GM19351 (cell line): ENCODE measurements at regions not wholly inside any gene's neighbourhood (a gene's known extent, or its start where the extent isn't known, plus 50 kb on each side); places are given as distances from the start of the nearest gene placed in this dataset.
"Not testable (repeated sequence)": the region's sequence is repeated elsewhere in the genome, so short reads cannot be mapped to it uniquely, and the experiment has no call there.

ENCODE experiments used
- ATAC-seq: cut with Tn5 transposase; IDR thresholded peaks from one replicate; pipeline ENCODE4 v1.9.1; 2021; ENCODE audit warnings: mild to moderate bottlenecking, moderate library complexity; ENCODE audit not compliant: unreplicated experiment

DNA sequence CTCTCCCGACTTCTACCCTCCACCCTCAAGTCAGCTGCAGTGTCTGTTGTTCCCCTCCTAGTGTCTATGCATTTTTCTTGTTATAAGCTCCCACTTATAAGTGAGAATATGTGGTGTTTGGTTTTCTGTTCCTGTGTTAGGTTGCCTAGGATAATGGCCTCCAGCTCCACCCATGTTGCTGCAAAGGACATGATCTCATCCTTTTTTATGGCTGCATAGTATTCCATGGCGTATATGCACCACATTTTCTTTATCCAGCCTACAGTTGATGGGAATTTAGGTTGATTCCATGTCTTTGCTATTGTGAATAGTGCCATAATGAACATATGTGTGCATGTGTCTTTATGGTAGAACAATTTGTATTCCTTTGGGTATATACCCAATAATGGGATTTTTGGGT lies 80.7 kb downstream of the SPTSSA start:
- ATAC-seq, result not testable (repeated sequence)

DNA sequence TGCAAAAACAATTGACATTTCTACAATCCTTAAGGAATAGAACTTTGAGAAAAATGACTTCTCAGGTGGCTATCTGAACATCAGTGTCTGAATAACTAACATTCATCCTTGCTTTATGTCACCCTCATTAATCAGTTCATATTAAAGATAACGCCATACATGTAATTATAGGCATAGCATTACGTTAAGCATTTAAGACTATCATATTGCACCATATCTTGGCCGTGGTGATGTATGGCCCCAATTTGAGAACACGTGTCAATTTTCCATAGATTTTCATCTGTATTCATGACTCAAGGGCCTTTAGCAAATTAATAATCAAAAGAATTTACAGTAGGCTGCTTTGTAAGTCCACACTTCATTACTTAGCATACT lies 81.6 kb downstream of the SPTSSA start:
- no peak for ATAC-seq

DNA sequence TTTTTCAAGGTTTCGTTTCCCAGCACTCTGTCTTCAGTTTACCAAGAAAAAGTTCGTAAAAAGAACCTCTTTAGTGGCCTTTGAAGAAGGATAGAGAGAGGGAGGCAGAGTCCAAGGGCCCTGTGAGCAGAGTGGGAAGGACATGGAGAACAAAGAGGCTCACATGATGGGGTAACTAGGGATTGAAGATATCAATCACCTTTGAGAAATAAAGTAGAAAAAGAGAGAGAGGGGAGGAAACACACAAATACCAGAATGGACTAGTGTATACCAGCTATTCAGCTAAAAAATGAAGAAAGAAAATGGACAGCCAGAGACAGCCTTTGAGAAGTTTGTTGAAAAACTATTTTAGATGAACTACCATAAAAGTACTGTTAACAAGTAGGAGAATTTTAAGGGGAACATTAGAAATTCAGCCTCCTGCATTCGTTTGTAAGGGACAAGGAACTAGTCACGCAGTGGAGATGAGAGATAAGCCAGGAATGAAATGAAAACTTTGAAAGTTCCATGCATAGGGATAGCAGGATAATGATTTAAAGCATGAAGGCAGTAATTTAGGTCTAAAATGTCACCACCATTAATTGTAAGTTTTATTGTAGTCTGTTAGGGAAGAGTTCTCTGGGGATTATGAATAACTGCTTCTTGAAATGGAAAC lies 82.1 kb downstream of the SPTSSA start:
- no peak for ATAC-seq

DNA sequence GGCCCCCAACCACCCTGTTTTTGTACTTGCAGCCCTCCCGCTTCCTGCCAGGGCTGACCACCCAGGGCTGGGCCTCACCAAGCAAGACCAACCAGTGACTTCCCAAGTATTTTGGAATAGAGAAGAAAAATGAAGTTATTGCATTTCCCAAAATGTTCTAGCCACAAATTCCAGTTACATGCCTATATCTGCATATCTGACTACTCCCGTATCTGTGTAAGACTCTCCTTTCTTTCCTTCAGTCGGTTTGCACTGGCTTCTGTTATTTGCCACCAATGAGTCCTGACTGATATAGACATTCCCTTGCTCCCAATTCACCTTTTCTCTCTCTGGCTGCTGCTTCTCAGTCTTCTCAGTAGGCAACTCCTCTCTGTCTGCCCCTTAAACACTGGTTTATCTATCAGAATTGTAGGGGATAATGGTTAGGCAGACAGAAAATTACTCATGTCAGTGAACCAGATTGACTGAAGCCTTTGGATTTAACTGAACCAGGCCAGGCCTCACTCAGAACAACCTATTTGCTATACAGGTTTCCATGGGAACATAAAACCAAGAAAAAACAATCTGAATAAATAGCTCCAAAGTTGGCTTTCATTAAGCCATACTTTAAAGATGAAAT lies 85.3 kb downstream of the SPTSSA start:
- no peak for ATAC-seq

DNA sequence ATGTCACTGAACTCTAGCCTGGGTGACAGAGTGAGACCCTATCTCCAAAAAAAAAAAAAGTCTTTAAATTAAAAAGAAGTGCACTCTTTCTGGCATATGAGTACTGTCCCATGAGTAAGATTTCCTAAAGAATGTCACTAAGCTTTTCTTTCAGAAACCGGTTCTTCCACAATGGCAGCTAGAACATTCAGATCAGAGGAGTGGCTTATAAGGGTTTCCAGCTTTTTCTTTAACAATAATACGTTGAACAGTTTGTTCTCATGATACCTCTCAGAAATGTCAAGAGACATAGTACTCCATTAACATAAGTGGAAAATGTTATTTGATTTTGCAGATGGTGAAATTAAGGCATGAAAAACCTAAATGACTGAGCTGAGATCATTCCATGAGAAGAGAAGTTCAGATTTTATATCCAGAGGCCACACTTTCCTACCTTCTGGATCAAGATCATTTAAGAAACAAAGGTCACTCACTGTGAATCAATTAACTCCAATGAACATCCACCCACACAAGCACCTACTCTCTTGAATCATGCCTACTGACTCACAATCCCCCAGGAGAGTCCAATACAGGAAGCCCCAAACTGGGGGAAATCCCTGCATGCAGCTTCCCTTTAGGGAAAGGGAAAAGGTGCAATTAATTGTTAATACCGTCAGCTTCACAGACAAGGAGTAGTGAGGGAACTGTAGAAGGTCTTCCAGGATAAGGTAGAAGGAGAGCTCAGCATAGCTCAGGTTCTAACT lies 86.9 kb downstream of the SPTSSA start:
- no peak for ATAC-seq

DNA sequence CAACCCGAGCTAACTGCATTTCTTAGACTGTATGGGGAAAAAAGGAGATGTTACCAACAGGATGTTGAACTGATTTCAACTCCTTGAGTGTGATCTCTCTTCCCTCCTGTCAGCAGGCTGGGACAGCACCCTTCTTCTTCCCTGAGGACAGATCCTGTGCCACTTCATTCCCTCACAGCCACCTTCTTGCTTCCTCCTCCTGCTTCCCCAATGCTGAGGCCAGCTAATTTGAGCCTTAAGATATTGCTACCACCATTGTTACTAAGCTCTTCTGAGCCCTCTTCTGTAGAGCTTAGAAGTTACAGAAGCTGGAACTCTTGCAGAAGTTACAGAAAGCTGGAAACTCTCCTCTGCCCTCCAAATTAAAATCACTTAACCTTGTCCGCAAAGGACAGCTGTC lies 88.8 kb downstream of the SPTSSA start:
- no peak for ATAC-seq

DNA sequence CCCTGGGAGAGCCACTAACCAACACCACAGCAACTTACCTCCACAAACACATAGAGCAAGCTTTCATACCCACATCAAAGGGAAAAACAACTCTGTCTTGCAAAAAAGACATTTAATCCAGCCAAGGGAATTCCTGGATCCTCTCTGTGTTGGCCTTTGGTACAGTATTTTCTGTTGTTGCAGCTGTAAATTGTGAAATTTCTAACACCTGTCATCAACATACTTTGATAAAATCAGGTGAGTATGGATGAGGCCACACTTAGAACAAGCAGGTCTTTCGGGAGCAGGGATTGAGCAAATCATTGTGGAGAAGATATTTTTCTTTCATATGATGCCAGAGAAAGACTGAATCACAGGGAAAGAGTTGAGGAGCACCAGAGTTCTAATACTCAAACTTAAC lies 89.3 kb downstream of the SPTSSA start:
- ATAC-seq, result no peak

DNA sequence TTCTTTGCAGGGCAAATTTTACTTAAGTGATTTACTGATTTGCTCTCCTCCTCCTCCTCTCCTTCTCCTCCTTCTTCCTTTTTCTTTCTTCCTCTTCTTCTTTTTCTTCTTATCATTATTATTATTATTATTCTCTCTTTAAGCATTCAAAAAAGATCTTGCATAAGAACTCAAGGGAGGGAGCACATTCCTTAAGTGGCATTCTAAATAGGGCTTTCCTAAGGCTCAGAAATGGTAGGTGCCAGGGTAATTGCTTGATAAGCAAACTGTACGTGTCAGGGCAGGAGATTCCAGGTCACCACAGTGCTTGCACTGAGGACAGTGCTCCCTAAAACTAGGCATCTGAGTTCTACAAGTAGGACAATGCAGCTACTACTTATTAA lies 92.4 kb downstream of the SPTSSA start:
- no peak for ATAC-seq

DNA sequence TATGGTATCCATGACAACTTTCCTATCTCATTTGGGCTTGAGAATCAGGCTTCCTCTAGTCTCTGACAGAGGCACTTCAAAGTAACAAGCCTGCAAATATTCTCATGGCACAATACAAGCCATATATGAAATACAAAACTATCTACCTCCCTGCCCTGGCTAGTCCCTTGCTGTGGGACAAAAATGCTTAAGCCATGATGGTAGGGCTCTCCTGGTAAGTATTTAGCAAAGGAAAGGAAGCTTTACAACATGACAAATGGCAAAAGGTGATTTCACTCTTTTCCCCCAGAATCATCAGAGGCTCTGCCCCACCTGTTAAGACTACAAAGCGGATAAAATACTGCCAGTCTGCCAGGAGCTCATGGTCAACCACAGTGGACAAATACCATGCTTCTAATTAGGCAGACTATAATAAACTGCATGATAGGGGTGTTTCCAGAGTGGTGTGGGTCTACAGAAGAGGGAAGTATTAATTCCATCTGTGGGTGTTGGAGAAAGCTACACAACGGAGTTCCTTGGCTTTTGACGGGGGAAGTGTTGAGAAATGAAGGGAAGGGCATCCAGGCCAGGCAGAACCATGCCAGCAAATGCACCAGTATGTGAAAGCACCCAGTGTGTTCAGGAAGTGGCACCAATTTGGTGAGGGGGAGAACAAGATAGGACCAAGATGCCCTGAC lies 92.9 kb downstream of the SPTSSA start:
- ATAC-seq, result no peak

DNA sequence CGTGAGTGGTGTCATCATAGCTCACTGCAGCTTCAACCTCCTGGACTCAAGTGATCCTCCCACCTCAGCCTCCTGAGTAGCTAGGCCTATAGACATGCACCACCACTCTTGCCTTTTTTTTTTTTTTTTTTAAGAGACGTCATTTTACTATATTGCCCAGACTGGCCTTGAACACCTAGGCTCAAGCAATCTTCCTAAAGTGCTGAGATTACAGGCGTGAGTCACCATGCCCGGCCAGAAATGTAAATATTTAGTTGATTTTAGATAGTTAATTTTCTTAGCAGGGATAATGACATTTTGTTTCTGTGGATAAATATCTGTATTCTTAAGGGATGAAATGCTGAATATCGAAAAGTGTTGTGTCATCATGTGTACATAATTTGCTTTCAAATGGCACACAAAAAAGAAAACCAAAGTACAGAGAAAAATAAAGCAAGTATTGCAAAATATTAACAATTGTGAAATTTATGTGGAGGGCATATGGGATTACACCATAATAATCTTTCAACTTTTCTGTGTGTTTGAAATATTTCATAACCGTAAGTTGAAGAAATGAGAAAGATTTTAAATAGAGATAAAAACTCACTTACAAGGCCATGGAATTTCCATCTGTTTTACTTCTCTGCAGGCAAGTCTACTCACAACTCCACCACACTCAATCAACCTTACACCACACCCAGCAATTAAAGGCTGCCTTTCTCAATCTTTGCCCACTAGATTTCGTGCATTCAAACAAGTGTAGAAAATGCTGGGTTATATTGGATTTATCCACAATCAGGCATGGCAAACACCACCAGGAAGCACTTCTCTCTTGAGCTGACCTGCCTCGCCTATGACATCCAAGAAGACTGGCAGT lies 93.7 kb downstream of the SPTSSA start:
- no peak for ATAC-seq

DNA sequence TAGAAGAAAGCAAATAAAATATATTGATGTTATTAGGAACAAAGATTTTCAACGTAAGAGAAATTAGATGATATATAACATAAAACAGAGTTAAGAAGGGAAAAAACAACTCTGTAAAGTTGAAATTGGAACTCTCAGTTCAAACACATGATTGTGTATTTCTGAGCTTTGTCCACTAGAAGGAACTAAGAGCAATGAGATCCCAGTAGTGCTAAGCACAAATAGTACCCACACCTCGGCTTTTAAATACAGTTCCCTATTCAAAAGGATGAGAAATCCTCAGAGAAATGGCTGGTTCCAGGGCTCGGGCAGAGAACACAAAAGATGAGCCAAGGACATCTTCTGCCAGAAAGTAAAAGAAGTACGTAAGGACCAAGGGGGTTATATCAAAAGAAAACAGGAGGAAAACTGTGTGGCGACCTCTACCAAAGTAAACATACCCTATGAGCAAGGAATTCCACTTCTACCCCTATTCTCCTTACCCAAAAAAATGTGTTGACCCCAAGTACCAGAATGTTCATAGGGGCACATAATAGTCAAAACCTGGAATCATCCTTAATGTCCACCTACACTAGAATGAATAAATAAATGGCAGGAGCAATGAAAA lies 96.6 kb downstream of the SPTSSA start:
- ATAC-seq, result no peak

DNA sequence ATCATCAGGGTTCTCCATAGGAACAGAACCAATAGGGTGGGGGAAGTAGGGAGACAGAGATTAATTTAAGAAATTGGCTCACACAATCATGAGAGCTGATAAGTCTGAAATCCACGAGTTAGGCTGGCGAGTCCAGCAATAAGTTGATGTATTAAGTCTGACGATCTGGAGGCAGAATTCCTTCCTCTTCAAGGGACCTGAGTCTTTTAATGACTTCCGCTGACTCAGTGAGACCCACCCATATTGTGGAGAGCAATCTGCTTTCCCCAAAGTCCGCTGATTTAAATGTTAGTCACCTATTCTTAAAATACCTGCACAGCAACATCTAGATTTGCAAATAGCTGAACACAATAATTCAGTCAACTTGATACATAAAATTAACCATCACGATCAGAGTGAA lies 97.8 kb downstream of the SPTSSA start:
- no peak for ATAC-seq

DNA sequence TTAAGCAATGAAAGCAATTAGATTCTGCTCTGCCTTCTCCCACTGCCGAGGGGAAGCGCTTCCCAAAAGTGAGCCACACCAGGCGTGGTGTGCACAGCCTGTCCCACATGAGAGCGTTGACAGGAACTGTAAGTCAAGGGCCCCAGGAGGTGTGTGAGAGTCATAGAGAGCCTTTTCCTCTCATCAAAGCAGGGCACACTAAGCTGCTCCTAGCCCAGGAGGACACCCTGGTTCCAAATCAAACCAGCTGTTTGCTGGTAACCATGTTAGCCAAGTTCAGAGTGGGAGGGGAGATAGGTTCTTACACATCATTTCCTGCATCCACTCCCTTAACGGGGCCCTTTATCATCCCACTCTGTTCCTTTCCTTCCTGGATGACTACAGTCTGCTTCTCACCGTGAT lies 98.3 kb downstream of the SPTSSA start:
- ATAC-seq, result no peak

DNA sequence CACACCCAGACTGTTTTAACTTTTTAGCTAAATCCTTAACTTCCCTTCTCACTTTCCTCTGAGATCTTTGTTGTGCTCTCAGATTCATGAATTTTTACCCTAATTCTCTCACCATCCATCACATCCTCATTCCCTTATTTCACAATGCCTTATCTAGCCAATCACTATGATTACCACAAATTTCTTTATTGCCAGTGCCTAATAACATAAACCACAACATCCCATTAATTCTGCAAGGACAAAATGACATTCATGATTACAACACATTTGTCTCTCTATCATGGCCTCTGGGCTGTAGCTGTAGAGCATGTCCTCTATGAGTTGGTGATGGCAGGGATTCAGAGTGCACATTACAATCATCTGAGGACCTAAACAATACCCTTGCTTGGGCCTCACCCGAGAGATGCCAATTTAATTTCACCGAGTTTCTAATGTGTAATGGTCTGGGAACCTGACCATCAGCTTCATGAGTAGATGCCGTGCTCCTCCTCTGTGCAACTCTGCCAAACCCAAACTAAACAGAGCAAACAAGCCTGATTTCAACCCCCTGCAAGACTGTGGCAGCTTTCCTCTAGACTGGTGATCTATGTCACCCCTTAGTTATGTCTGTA lies 99.3 kb downstream of the SPTSSA start:
- ATAC-seq, result no peak

DNA sequence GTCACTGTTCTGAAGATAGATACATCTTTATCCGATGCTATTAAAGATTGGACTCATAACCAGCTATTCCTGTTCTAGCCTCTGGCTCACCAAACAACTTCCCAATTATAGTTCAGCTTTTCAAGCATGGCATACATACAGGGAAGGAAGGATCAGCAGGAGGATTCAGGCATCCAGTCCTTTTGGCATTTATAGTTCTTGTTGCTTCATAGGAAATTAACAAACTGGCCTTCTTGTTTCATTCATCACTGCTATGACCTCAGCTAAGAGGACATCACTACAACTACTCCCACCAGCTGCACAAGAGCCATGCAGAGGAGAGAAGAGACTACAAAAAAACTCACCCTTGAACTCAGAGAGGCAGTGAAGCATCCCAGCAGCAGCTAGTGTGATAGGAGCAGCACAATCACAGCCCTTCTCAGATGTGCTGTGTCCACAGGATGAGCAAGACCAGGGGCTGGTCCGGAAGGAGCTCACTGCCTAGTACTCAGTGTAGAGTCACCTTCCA lies 100.5 kb downstream of the SPTSSA start:
- ATAC-seq, result no peak

DNA sequence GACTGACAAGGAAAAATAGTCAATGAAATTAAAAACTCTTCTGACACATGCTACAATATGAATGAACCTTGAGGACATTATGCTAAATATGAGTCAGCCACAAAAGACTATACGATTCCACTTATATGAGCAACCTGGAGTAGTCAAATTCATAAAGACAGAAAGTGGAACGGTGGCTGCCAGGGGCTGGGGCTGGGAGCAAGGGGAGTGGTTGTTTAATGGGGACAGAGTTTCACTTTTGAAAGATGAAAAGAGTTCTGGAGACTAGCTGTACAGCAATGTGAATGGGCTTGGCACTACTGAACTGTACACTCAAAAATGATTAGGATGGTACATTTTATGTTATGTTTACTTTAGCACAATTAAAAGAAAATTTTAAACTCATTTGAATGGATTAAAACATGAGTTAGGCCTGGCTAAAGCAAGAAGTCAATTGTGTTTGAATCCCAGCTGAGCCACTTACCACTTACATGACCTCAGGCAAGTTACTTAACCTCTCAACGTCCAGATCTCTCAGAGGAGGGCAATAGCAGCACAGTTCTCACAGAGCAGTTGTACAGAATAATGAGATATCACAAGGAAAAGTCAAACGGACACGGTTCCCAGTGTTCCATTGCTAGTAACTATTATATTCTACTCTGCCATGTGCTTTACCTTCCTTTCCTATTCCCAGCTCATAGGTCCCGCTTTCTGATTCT lies 102.5 kb downstream of the SPTSSA start:
- ATAC-seq, result no peak

DNA sequence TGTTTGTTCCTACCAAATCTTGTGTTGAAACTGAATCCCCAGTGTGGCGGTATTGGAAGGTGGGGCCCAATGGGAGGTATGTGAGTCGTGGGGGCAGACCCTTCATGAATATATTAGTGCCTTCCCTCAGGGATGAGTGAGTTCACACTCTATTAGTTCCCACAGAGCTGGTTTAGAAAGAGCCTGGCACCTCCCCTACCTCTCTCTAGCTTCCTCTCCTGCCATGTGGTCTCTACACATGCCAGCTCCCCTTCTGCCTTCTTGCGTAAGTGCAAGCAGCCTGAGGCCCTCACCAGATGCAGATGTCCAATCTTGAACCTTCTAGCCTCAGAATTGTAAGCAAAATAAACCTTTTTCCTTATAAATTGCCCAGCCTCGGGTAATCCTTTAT lies 105.8 kb downstream of the SPTSSA start:
- ATAC-seq, result no peak

DNA sequence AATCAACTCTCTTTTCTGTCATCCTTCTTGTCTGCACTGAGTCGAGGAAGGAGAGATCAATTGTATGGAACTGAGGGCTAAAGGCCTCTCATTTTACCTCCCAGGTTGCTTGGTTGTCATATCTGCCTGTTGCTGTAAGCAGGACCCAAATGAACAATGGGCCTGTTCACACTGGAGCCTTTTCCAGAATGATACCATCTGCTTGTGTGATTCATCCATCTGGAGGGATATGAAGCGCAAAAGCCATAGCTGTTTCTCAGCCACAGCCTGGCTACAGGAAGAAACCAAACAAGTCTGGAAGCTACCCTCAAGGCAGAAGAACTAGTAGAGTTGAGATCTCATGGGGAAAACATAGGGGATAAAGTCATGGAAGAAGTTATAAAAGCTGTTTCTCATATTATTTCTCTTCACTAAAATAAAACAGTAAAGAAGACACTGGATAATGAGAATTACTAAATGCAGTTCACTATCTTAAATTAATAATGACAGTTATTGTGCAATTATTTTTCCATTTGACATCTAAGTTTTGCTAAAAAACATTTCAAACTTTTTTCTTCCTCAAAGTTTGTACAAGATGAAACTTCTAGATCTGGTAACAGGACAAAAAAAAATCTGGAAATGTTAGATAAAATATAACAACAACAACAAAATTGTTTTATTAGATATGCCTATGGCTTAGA lies 106.3 kb downstream of the SPTSSA start:
- ATAC-seq, result no peak

DNA sequence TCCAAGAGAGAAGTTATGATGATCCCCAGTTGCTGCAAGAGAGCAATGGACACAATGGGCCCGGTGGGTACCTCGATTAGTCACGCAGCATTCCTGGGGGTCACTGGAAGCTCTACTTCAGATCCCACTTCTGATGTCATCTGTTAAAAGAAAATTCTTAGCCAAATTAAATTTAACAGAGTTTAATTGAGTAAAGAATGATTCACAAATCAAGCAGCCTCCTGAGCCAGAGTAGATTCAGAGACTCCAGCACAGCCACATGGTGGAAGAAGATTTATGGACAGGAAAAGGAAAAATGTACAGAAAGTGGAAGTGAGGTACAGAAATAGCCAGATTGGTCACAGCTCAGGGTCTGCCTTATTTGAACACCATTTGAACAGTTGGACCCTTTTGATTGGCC lies 107.5 kb downstream of the SPTSSA start:
- ATAC-seq, result no peak
